ENCODE measurements at regions not wholly inside any gene's neighbourhood (a gene's known extent, or its start where the extent isn't known, plus 50 kb on each side); places are given as distances from the start of the nearest gene placed in this dataset.
"Not testable (repeated sequence)": the region's sequence is repeated elsewhere in the genome, so short reads cannot be mapped to it uniquely, and the experiment has no call there.

- DNase-seq (ENCODE audit: extremely low spot score, unreplicated experiment): no peak
- Mint-ChIP-seq H3K27me3 (no peaks in the 10 kb centered on the region), H3K4me1 (ENCODE audit: unreplicated experiment) (peaks cover 11% of the 10 kb centered on the region), H3K9me3 (no peaks in the 10 kb centered on the region), H3K4me3 (no peak overlapping the region), H3K36me3 (no peaks in the 10 kb centered on the region), H3K27ac (no peak overlapping the region)
- no peak for TF ChIP-seq CTCF (conservative IDR thresholded peaks at IDR 0.05)
These were observed 241.2 kb downstream of the KBTBD8 start for GRCh38 chr3:67239353-67239752.

GRCh38 chr3:67241084-67241483 lies 243.0 kb downstream of the KBTBD8 start:
- Mint-ChIP-seq H3K9me3 (peaks cover 5% of the 10 kb centered on the region), H3K36me3 (no peaks in the 10 kb centered on the region), H3K4me3 (no peak overlapping the region), H3K27me3 (no peaks in the 10 kb centered on the region), H3K27ac (no peak overlapping the region), H3K4me1 (ENCODE audit: unreplicated experiment) (peaks cover 11% of the 10 kb centered on the region)
- TF ChIP-seq CTCF (conservative IDR thresholded peaks at IDR 0.05): no peak
- no peak for DNase-seq (ENCODE audit: extremely low spot score, unreplicated experiment)

- H3K9me3 Mint-ChIP-seq: peaks cover 5% of the 10 kb centered on the region
- no peak overlapping the region for H3K27ac Mint-ChIP-seq
- H3K36me3 Mint-ChIP-seq: no peaks in the 10 kb centered on the region
- H3K4me3 Mint-ChIP-seq: no peak overlapping the region
- no peak for DNase-seq (ENCODE audit: extremely low spot score, unreplicated experiment)
- peaks cover 11% of the 10 kb centered on the region for H3K4me1 Mint-ChIP-seq (ENCODE audit: unreplicated experiment)
- H3K27me3 Mint-ChIP-seq: no peaks in the 10 kb centered on the region
- no peak for TF ChIP-seq CTCF (conservative IDR thresholded peaks at IDR 0.05)
These were observed 246.0 kb downstream of the KBTBD8 start for GRCh38 chr3:67244130-67244529.

GRCh38 chr3:67245545-67245944 lies 247.4 kb downstream of the KBTBD8 start:
- TF ChIP-seq CTCF (conservative IDR thresholded peaks at IDR 0.05): peak; percentile 31
- no peak overlapping the region for H3K4me3 Mint-ChIP-seq
- no peaks in the 10 kb centered on the region for H3K36me3 Mint-ChIP-seq
- peaks cover 11% of the 10 kb centered on the region for H3K4me1 Mint-ChIP-seq (ENCODE audit: unreplicated experiment)
- H3K9me3 Mint-ChIP-seq: peaks cover 5% of the 10 kb centered on the region
- no peaks in the 10 kb centered on the region for H3K27me3 Mint-ChIP-seq
- DNase-seq (ENCODE audit: extremely low spot score, unreplicated experiment): no peak
- H3K27ac Mint-ChIP-seq: no peak overlapping the region

GRCh38 chr3:67248726-67249125 lies 250.6 kb downstream of the KBTBD8 start:
- H3K4me3 Mint-ChIP-seq: no peak overlapping the region
- no peaks in the 10 kb centered on the region for H3K27me3 Mint-ChIP-seq
- TF ChIP-seq CTCF (conservative IDR thresholded peaks at IDR 0.05): no peak
- peaks cover 5% of the 10 kb centered on the region for H3K9me3 Mint-ChIP-seq
- no peaks in the 10 kb centered on the region for H3K36me3 Mint-ChIP-seq
- H3K4me1 Mint-ChIP-seq (ENCODE audit: unreplicated experiment): peaks cover 5% of the 10 kb centered on the region
- DNase-seq (ENCODE audit: extremely low spot score, unreplicated experiment): no peak
- no peak overlapping the region for H3K27ac Mint-ChIP-seq

GRCh38 chr3:67252906-67253305 lies 254.8 kb downstream of the KBTBD8 start:
- H3K27me3 Mint-ChIP-seq; DNase-seq (ENCODE audit: extremely low spot score, unreplicated experiment); H3K4me3 Mint-ChIP-seq; H3K4me1 Mint-ChIP-seq (ENCODE audit: unreplicated experiment); H3K27ac Mint-ChIP-seq; H3K36me3 Mint-ChIP-seq; H3K9me3 Mint-ChIP-seq: not testable (repeated sequence)

All from type B pancreatic cell (in vitro differentiated cells).